GM23338 (cell line): ENCODE measurements at regions not wholly inside any gene's neighbourhood (a gene's known extent, or its start where the extent isn't known, plus 50 kb on each side); places are given as distances from the start of the nearest gene placed in this dataset.

Experiments
- ATAC-seq: fragments of 200-7000 bp; cut with Tn5 transposase; 3 replicates; pipeline ENCODE4 v1.9.1; 2020
- DNase-seq: peaks from one replicate; pipeline ENCODE4 v3.0.0-alpha.2; 2015; ENCODE audit warnings: low spot score
- H2AFZ ChIP-seq: fragments of 200-600 bp; sonication (generic); 2 replicates; pipeline ENCODE4 v1.8.0; 2016; ENCODE audit warnings: antibody characterized with exemption, mild to moderate bottlenecking, moderate library complexity
- H3F3A ChIP-seq: fragments of 200-600 bp; sonication (generic); replicated peaks from 2 replicates; pipeline ENCODE4 v1.8.0; 2017; ENCODE audit warnings: antibody characterized with exemption, mixed run types, low read depth
- H3K27ac ChIP-seq: fragments of 200-600 bp; sonication (generic); 2 replicates; pipeline ENCODE4 v1.6.1; 2016; ENCODE audit warnings: low read depth
- H3K27me3 ChIP-seq: fragments of 200-600 bp; sonication (generic); 2 replicates; pipeline ENCODE4 v1.8.0; 2016; ENCODE audit warnings: mild to moderate bottlenecking, mixed run types, moderate library complexity; ENCODE audit not compliant: insufficient read depth
- H3K36me3 ChIP-seq: fragments of 200-600 bp; sonication (generic); 2 replicates; pipeline ENCODE4 v1.8.0; 2016; ENCODE audit warnings: mild to moderate bottlenecking; ENCODE audit not compliant: insufficient read depth
- H3K4me1 ChIP-seq: fragments of 200-600 bp; sonication (generic); 2 replicates; pipeline ENCODE4 v1.8.0; 2016; ENCODE audit warnings: mild to moderate bottlenecking, moderate library complexity; ENCODE audit not compliant: insufficient read depth
- H3K4me2 ChIP-seq: fragments of 200-600 bp; sonication (generic); 2 replicates; pipeline ENCODE4 v1.7.1; 2017; ENCODE audit warnings: mixed run types
- H3K4me3 ChIP-seq: fragments of 200-600 bp; sonication (generic); 2 replicates; pipeline ENCODE4 v1.6.1; 2016; ENCODE audit warnings: mixed run types
- H3K79me2 ChIP-seq: fragments of 200-600 bp; sonication (generic); replicated peaks from 2 replicates; pipeline ENCODE4 v1.8.0; 2017; ENCODE audit warnings: mild to moderate bottlenecking; ENCODE audit not compliant: insufficient read depth
- H3K9me2 ChIP-seq: fragments of 200-600 bp; sonication (generic); 2 replicates; pipeline ENCODE4 v1.8.0; 2017; ENCODE audit not compliant: insufficient read depth
- H4K20me1 ChIP-seq: fragments of 200-600 bp; sonication (generic); replicated peaks from 2 replicates; pipeline ENCODE4 v1.8.0; 2017; ENCODE audit warnings: mild to moderate bottlenecking; ENCODE audit not compliant: insufficient read depth
- H3K27ac Mint-ChIP-seq: 2 replicates; pipeline ENCODE4 v1.8.0; 2020; ENCODE audit warnings: inconsistent platforms, mild to moderate bottlenecking, moderate library complexity, mixed read lengths
- H3K27me3 Mint-ChIP-seq: 3 replicates; pipeline ENCODE4 v1.8.0; 2022; ENCODE audit warnings: low read depth, mild to moderate bottlenecking, moderate library complexity, mixed read lengths, inconsistent platforms; ENCODE audit not compliant: insufficient read depth, poor library complexity
- H3K36me3 Mint-ChIP-seq: 3 replicates; pipeline ENCODE4 v1.8.0; 2021; ENCODE audit warnings: low read depth, mild to moderate bottlenecking, inconsistent platforms, moderate library complexity, mixed read lengths
- H3K4me1 Mint-ChIP-seq: 3 replicates; pipeline ENCODE4 v1.8.0; 2020; ENCODE audit warnings: mild to moderate bottlenecking, inconsistent platforms, mixed read lengths
- H3K4me3 Mint-ChIP-seq: 3 replicates; pipeline ENCODE4 v1.8.0; 2021; ENCODE audit warnings: moderate library complexity, mild to moderate bottlenecking, inconsistent platforms, mixed read lengths
- H3K9me3 Mint-ChIP-seq: 3 replicates; pipeline ENCODE4 v1.8.0; 2020; ENCODE audit warnings: moderate library complexity, mild to moderate bottlenecking, inconsistent platforms, mixed read lengths
- CREB1 ChIP-seq: fragments of 250-450 bp; sonication (Bioruptor Pico); IDR thresholded peaks from 2 replicates; pipeline ENCODE4 v1.5.0; 2020; ENCODE audit warnings: low read depth, mild to moderate bottlenecking, moderate library complexity
- CTCF ChIP-seq, 2 experiments: fragments of 200-600 bp in 1 of 2; sonication (generic) in 1 of 2; conservative IDR thresholded peaks; 2 replicates each; pipeline versions ENCODE4 v1.5.1 to v1.6.1; 2016 to 2017; ENCODE audit warnings: antibody characterized with exemption in 2 of 2, low read depth in 2 of 2, mild to moderate bottlenecking in 2 of 2, moderate library complexity in 1 of 2
- ETS1 ChIP-seq: IDR thresholded peaks from 2 replicates; pipeline ENCODE4 v1.6.1; 2016; ENCODE audit warnings: antibody characterized with exemption
- EZH2 ChIP-seq: fragments of 200-600 bp; sonication (generic); IDR thresholded peaks from one replicate; pipeline ENCODE4 v1.8.0; 2017; ENCODE audit warnings: antibody characterized with exemption, mild to moderate bottlenecking, low read depth; ENCODE audit not compliant: unreplicated experiment
- JUNB ChIP-seq: IDR thresholded peaks from one replicate; pipeline ENCODE4 v1.6.1; 2016; ENCODE audit warnings: antibody characterized with exemption; ENCODE audit not compliant: unreplicated experiment
- NANOG ChIP-seq: IDR thresholded peaks from 2 replicates; pipeline ENCODE4 v1.6.1; 2016; ENCODE audit warnings: antibody characterized with exemption, borderline replicate concordance
- POLR2AphosphoS5 ChIP-seq: IDR thresholded peaks from 2 replicates; pipeline ENCODE4 v1.6.1; 2016; ENCODE audit warnings: antibody characterized with exemption, low read depth
- REST ChIP-seq: IDR thresholded peaks from one replicate; pipeline ENCODE4 v1.6.1; 2018; ENCODE audit warnings: antibody characterized with exemption; ENCODE audit not compliant: unreplicated experiment
- STAT1 ChIP-seq: IDR thresholded peaks from one replicate; pipeline ENCODE4 v1.6.1; 2016; ENCODE audit warnings: antibody characterized with exemption; ENCODE audit not compliant: unreplicated experiment
- ZNF114 ChIP-seq: fragments of 250-450 bp; sonication (Bioruptor Pico); IDR thresholded peaks from 2 replicates; pipeline ENCODE4 v1.5.0; 2020; ENCODE audit warnings: mild to moderate bottlenecking, moderate library complexity
- ZNF331 ChIP-seq: fragments of 250-450 bp; sonication (Bioruptor Pico); IDR thresholded peaks from 2 replicates; pipeline ENCODE4 v1.5.0; 2020; ENCODE audit warnings: low read depth, mild to moderate bottlenecking, moderate library complexity

DNA sequence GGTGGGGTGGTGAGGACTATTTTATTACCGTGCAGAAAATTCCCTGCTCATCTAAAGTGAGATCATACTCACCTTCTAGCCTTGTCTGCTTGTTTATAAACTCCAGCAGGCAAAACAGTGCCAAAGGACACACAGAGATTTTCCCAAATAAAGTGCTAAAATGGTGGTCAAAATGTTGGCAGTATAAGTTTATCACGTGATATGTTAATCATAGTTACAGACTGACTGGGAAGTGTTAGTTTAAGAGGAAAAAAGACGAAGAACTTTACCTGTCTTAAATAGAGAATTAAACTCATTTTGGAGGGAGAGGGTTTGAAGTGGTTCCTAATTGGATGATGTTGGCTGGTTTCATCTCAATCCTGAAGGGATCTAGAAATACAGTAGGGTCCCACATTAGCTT, 691.7 kb upstream of the FANCL start (continued):
- no peak for TF ChIP-seq ZNF331 (CRISPR knock-in tag)
- no peak for TF ChIP-seq NANOG
- no peak for TF ChIP-seq ETS1
- no peak for TF ChIP-seq STAT1
- no peak for TF ChIP-seq CREB1 (CRISPR knock-in tag)

- Histone ChIP-seq H3K36me3 (no peaks in the 10 kb centered on the region), H3K4me3 (no peak overlapping the region), H3K79me2 (no peaks in the 10 kb centered on the region), H3F3A (no peaks in the 10 kb centered on the region), H3K9me2 (no peaks in the 10 kb centered on the region; the same call in 1 of the 2 replicates), H3K27me3 (no peaks in the 10 kb centered on the region), H2AFZ (no peak overlapping the region), H3K27ac (no peak overlapping the region), H3K4me2 (no peak overlapping the region), H3K4me1 (peaks cover 44% of the 10 kb centered on the region), H4K20me1 (no peaks in the 10 kb centered on the region)
- Mint-ChIP-seq H3K4me1 (peaks cover 41% of the 10 kb centered on the region), H3K27ac (peak overlapping the region; percentile 8; the same call in 1 of the 2 replicates), H3K4me3 (no peak overlapping the region), H3K9me3 (no peaks in the 10 kb centered on the region), H3K27me3 (no peaks in the 10 kb centered on the region), H3K36me3 (no peaks in the 10 kb centered on the region)
- ATAC-seq (no peak; the same call in 2 of the 3 replicates), DNase-seq (no peak)
- TF ChIP-seq JUNB: no peak
- no peak for TF ChIP-seq POLR2AphosphoS5
- TF ChIP-seq CREB1 (CRISPR knock-in tag): no peak
- no peak for TF ChIP-seq EZH2
- no peak for TF ChIP-seq ZNF331 (CRISPR knock-in tag)
- no peak for TF ChIP-seq NANOG
- no peak for TF ChIP-seq ZNF114 (CRISPR knock-in tag)
- no peak for TF ChIP-seq ETS1
- no peak for TF ChIP-seq REST
- no peak for TF ChIP-seq CTCF (conservative IDR thresholded peaks at IDR 0.05; ENCODE audit: low read depth in 2 of 2)
Observed at GRCh38 chr2:58930537-58930936, 689.4 kb upstream of the FANCL start.
